ENCODE measurements at regions not wholly inside any gene's neighbourhood (a gene's known extent, or its start where the extent isn't known, plus 50 kb on each side); places are given as distances from the start of the nearest gene placed in this dataset.

GRCh38 chr22:48333816-48334735 is 1493.6 kb downstream of the BRD1 start:
- DNase-seq (ENCODE audit: low read depth) = no peak

GRCh38 chr22:48333323-48333763 is 1494.3 kb downstream of the BRD1 start:
- DNase-seq (ENCODE audit: low read depth) = no peak

- no peak for DNase-seq (ENCODE audit: low read depth)
Measured at GRCh38 chr22:48332438-48333322, 1495.0 kb downstream of the BRD1 start.

GRCh38 chr22:48331691-48332220 is 1495.9 kb downstream of the BRD1 start:
- no peak for DNase-seq (ENCODE audit: low read depth)

DNA sequence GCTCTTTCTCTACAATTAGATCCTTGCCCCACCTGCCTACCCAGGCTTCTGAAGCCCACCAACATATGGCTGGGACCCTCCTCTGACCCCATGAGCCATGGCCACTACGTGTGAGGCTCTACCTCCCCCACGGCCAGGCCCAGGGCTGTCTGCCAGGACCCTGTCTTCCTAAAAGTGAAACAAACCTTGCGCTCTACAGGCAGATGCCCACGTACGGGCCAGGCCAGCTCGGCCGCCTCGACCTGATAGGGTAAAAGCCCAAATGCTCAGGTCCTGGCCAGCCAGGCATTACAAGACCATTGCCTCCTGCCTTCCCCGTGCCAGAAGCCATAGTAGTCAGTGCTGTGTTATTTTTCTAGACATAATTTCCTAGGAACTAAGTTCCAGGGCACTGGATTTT is 1496.4 kb downstream of the BRD1 start:
- DNase-seq (ENCODE audit: low read depth) = no peak

DNA sequence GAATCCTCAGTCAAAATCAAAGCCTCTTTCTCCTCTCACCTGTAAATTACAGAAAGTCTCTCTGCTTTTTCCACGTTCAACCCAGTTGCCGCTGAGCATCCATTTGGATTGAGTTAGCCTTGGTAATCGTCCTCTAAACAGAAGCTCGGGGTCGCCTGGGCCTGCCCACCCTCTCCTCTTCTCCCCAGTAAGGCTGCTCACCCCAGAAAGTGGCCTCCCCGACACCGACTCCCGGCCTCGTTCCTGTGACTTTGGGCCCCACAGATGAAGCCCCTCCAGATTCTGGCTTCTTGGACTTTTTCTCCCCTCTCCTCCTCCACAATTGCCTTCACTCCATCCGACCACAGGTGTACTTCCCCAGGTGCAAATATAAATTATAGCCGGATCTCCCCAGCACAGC is 1500.0 kb downstream of the BRD1 start:
- DNase-seq (ENCODE audit: low read depth) = no peak

- no peak for DNase-seq (ENCODE audit: low read depth)
Measured at GRCh38 chr22:48323746-48324145, 1503.9 kb downstream of the BRD1 start.

DNA sequence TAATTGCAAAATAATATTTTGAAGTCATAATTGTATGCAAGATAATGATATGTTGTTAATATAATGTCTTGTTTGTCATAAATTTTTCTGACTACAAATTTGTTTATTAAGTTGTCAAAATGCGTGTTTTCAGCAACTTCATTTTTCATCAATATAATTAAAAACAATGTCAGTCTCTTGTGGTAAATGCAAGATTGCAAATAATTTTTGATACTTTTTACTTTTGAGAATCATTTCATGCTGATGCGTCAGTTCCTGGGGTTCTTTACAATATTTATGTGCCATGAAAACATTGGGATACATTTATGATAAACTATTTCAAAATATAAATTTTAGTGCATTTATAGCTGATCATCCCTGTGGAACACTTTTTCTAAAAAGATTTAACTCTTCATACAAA is 1504.8 kb downstream of the BRD1 start:
- no peak for DNase-seq (ENCODE audit: low read depth)

DNA sequence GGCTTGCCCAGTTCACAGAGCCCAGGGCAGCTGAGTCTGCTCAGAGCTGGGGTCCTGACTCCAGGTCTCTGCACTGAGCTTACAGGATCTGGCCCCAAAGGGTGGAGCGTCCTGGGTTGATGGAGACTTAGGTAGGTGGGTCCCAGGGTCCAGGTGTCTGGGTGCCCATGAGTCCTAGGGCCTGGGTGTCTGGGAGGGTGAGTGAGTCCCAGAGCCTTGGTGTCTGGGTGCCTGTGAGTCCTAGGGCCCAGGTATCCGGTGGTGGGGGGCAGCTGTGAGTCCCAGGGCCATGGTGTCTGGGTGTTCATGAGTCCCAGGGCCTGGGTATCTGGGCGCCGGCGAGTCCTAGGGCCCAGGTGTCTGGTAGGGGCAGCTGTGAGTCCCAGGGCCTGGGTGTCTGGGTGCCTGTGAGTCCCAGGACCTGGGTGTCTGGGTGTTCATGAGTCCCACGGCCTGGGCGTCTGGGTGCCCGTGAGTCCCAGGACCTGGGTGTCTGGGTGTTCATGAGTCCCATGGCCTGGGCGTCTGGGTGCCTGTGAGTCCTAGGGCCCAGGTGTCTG is 1505.6 kb downstream of the BRD1 start:
- DNase-seq (ENCODE audit: low read depth) = no peak

DNA sequence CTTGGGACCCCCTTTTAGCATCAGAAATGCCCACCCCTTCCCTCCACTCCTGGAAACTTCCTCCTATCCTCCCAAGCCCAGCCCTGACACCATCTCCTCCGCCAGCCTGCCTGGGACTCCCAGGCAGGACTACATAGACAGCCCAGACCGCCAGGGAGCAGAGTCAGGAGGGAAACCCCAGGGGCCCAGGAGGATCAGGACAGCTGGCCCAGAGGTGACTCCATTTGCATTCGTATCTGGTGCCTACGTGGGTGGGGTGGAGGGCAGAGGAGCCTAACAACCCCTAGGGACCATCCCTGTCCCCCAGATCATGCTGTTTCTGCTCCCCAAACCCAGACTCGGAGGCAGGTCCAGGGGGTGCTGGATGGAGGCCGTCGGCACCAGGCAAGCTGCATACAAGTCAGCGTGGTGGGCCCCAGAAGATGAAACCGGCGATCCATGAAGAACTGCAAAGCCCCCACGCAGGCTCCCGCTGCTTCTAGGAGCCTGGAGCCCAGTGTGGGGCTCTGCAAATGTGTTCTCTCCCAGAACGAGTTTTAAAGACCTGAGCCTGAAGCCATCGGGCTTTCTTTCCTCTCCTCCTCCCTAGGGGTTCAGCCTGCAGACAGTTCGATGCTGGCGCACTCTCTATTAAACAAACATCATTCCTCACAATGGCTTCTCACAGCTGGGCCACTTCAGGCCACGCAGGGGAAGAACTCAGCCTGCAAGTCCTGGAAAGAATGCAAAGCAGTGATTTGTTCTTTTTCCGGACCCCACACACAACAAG is 1506.8 kb downstream of the BRD1 start:
- DNase-seq (ENCODE audit: low read depth) = no peak

GRCh38 chr22:48320048-48320682 is 1507.5 kb downstream of the BRD1 start:
- no peak for DNase-seq (ENCODE audit: low read depth)

- DNase-seq (ENCODE audit: low read depth) = no peak
Measured at GRCh38 chr22:48319321-48320047, 1508.2 kb downstream of the BRD1 start.

- DNase-seq (ENCODE audit: low read depth) = no peak
Measured at GRCh38 chr22:48318575-48319320, 1508.9 kb downstream of the BRD1 start.

GRCh38 chr22:48318173-48318572 is 1509.5 kb downstream of the BRD1 start:
- no peak for DNase-seq (ENCODE audit: low read depth)

DNA sequence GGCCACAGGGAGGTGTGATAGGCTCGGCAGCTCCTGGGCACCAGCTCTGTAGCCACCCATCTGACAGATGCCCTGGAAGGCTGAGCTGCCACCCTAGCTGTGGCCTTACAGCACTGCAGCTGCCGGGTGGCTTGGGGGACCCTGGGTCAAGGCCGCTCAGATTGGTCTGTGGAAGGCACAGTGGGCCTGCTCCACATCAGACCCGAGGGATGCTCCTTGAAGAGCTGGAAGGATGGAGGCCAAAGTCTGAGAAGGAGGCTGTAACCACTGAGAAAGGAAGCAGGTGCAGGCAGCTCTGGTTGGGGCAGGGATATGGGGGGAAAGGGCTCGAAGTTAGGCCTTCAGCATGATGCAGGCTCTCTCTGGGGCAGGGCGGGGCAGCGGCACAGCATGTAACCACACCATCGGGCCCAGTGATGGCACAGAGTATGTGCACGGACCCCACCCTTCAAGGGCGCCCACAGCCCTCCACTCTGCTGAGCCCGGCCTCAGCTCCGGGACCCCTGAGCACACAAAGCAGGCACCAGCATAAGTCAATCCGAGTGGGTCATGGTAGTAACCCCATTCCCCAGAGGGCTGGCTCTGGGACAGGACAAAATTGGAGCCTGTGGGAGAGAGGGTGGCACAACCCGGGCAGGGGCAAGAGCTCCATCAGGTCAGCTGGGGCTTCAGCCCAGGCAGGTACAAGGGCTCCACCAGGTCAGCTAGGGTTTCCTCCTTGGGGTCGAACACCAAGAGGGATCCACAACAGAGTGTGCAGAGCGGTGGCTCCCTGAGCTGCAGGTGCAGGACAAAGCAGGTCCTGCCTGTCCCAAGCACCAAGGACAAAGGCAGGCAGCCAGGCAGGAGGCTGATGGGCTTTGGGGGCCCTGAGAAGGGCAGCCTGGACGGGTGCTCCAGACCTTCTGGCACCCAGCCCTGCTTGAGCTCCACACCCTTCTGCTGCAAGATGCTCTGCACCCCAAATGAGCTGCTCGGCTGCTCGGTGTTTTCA is 1511.1 kb downstream of the BRD1 start:
- DNase-seq (ENCODE audit: low read depth) = no peak

DNA sequence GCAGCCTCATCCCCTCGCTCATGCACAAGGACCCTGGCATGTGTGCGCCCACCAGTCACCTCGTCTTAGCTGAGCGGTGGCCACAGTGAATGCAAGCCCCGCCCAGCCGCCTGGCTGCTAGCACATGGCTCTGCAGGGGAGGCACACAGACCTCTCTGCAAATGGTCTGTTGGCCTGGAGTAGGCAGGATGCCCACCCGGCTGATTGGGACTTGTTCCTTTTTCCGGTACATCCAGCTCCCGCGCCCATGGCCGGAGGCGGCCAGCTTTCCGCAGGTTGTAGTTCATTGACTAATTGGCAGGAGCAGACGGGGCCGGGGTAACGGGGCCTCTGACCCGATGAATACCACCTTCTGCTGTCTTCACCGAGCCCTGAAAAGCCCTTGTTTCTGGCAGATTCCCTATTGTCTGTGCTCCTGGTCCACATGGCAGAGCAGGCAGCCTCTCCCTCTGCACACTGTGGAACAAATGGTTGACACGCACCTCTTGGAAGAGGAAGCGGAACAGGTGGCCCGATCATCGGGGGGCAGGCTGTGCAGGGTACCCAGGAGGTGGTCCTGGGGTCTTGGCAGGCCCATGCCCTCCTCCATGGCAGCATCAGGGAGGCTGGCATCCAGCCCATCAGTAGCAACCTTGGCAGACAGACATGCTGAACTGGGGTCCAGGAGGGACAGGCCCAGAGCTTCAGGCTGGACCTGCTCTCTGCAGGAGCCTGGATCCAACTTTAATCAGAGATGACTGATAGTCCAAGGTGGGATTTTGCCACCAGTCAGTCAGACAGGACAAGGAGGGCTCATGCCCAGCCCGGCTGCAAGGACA is 1512.0 kb downstream of the BRD1 start:
- DNase-seq (ENCODE audit: low read depth) = no peak

DNA sequence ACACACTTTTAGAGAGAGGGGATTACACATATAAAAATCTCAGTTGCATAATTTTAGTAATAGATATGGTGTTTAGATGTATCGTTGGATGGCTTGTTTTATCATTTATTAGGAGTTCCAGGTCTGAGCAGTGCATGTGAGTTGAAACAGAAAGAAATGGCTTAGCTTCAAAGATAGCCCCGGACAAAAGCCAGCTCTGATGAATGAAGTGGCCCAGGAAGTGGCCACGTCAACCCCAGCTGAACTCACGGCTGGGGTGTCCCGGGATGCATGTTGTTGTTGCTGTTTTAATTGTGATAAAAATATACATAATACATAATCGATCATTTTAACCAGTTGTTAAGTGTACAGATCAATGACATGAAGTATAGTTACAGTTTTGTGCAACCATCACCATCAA is 1513.6 kb downstream of the BRD1 start:
- DNase-seq (ENCODE audit: low read depth) = no peak
